Skeletal muscle satellite cell (primary cell): ENCODE measurements at regions not wholly inside any gene's neighbourhood (a gene's known extent, or its start where the extent isn't known, plus 50 kb on each side); places are given as distances from the start of the nearest gene placed in this dataset.

Source experiments
- H3K27me3 ChIP-seq: 2 replicates; pipeline ENCODE4 v1.7.0; 2013; ENCODE audit warnings: low read length; ENCODE audit not compliant: control insufficient read depth, insufficient read depth
- H3K36me3 ChIP-seq: 2 replicates; pipeline ENCODE4 v1.7.0; 2013; ENCODE audit warnings: mild to moderate bottlenecking, control low read depth, low read length; ENCODE audit not compliant: insufficient read depth
- H3K4me1 ChIP-seq: 2 replicates; pipeline ENCODE4 v1.7.0; 2013; ENCODE audit warnings: low read length; ENCODE audit not compliant: control insufficient read depth, insufficient read depth
- H3K4me2 ChIP-seq: 2 replicates; pipeline ENCODE4 v1.7.0; 2013; ENCODE audit warnings: mild to moderate bottlenecking, low read length
- H3K4me3 ChIP-seq: 2 replicates; pipeline ENCODE4 v1.7.0; 2013; ENCODE audit warnings: low read length
- H3K9ac ChIP-seq: 2 replicates; pipeline ENCODE4 v1.7.0; 2013; ENCODE audit warnings: mild to moderate bottlenecking, low read depth, low read length, moderate library complexity
- H3K9me3 ChIP-seq: replicated peaks from 2 replicates; pipeline ENCODE4 v1.7.0; 2013; ENCODE audit warnings: mild to moderate bottlenecking, control low read depth, low read length

DNA sequence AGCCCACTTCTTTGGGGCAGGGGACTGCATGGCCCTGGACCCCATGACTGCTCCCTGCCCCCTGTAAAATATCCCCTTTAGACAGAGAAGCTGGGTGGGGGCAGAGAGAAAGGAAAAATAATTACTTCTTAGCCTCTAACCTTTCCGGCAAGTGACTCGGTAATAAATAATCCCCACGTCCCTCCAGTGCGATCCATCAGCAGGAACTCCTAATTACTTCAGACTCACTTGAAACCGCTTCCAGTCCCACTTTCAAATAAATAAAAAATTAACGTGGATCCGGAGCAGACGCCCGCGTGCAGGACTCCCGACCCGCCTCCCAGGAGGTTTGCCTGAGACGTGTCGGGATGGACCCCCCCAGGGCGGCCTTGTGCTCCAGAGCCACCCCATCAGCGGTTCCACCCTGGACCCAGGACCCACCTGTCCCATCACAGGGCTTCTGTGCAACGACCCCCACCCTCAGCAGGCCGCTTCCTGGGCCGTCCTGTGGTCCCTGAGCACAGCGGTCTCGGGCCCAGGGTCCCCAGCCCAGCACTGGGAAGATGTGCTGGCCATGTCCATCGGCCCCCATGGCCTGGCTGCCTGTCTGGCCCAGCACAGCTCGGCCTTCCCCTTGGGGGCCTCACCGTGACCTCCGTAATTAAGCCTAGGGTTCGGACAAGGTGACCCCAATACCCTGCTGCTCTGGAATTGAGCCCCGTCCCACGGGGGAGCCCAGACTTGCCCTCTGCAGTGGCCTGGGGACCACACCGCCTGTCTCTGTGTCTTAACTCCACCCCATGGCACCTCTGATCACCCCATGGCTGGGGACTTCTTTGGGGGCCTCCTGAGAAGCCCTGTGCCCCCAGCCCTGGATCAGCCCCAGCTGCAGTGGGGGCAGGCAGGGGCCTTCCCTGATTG is 108.0 kb downstream of the UNCX start:
- Histone ChIP-seq H3K9ac (no peak overlapping the region), H3K4me1 (no peaks in the 10 kb centered on the region), H3K4me3 (no peak overlapping the region), H3K9me3 (no peaks in the 10 kb centered on the region), H3K4me2 (no peak overlapping the region), H3K27me3 (peaks cover 31% of the 10 kb centered on the region), H3K36me3 (no peaks in the 10 kb centered on the region)

- Histone ChIP-seq H3K4me2 (no peak overlapping the region), H3K4me1 (no peaks in the 10 kb centered on the region), H3K9ac (no peak overlapping the region), H3K9me3 (no peaks in the 10 kb centered on the region), H3K27me3 (peaks cover 28% of the 10 kb centered on the region), H3K36me3 (no peaks in the 10 kb centered on the region), H3K4me3 (no peak overlapping the region)
Measured at GRCh38 chr7:1341361-1342089, 108.9 kb downstream of the UNCX start.

GRCh38 chr7:1342090-1342640 is 109.5 kb downstream of the UNCX start:
- H3K4me1 ChIP-seq: no peaks in the 10 kb centered on the region
- no peak overlapping the region for H3K9ac ChIP-seq
- no peaks in the 10 kb centered on the region for H3K36me3 ChIP-seq
- H3K9me3 ChIP-seq: no peaks in the 10 kb centered on the region
- H3K4me2 ChIP-seq: no peak overlapping the region
- peaks cover 30% of the 10 kb centered on the region for H3K27me3 ChIP-seq
- H3K4me3 ChIP-seq: no peak overlapping the region

- Histone ChIP-seq H3K4me3 (no peak overlapping the region), H3K36me3 (no peaks in the 10 kb centered on the region), H3K4me2 (no peak overlapping the region), H3K27me3 (peaks cover 32% of the 10 kb centered on the region), H3K4me1 (no peaks in the 10 kb centered on the region), H3K9ac (no peak overlapping the region), H3K9me3 (no peaks in the 10 kb centered on the region)
Measured at GRCh38 chr7:1343551-1343950, 110.9 kb downstream of the UNCX start.

GRCh38 chr7:1344421-1344820 is 111.7 kb downstream of the UNCX start:
- Histone ChIP-seq H3K36me3 (no peaks in the 10 kb centered on the region), H3K9ac (no peak overlapping the region), H3K4me1 (no peaks in the 10 kb centered on the region), H3K4me3 (no peak overlapping the region), H3K9me3 (no peaks in the 10 kb centered on the region), H3K27me3 (peaks cover 35% of the 10 kb centered on the region), H3K4me2 (no peak overlapping the region)

GRCh38 chr7:1344981-1345701 is 112.5 kb downstream of the UNCX start:
- no peak overlapping the region for H3K4me2 ChIP-seq
- H3K27me3 ChIP-seq: peaks cover 33% of the 10 kb centered on the region
- no peaks in the 10 kb centered on the region for H3K36me3 ChIP-seq
- no peaks in the 10 kb centered on the region for H3K4me1 ChIP-seq
- H3K9me3 ChIP-seq: no peaks in the 10 kb centered on the region
- no peak overlapping the region for H3K9ac ChIP-seq
- H3K4me3 ChIP-seq: no peak overlapping the region

DNA sequence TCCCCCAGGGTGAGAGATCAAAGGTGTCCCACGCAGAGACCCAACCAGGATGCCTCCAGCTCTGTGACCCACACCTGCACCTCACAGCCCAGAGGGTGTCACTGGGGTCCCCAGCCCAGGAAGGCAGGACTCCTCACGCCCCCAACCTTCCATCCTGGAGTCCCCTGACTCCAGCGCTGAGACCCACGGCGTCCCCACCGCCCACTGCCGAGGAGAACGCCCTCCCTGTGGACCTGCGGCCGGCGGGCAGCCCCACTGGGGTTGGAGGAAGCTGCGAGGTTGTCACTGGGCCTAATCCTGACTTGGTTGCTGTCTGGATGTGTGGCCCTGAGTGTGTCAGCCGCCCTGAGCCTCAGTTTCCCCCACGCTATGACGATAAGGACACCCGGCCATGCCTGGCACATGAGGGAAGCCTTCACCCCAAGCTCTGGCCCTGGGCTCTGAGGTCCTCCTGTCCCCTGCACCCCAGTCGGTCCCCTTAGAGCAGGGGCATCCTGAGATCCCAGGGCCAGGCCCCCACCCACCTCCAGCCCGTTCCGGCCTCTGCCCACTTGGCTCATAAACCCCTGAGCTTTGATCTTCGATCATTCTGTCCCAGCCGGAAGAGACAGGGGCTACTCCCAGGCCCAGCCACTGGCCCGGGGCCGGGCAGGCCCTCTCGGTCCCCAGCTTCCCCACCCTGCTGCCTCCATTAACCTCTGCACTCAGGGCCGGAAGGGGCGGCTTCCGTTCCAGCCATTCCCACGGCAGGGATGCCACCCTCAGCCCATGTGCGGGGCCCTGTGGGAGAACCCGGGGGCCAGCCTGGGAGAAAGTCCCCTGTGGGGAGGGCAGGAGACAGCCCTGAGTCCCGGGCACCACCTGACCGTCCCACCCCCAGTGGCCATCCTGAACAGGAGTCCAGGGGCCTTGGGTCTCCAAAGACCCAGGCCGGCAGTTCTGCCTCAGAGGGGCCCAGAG is 113.2 kb downstream of the MICALL2 start:
- no peaks in the 10 kb centered on the region for H3K4me1 ChIP-seq
- no peak overlapping the region for H3K4me2 ChIP-seq
- no peaks in the 10 kb centered on the region for H3K9me3 ChIP-seq
- no peaks in the 10 kb centered on the region for H3K36me3 ChIP-seq
- H3K9ac ChIP-seq: no peak overlapping the region
- no peak overlapping the region for H3K4me3 ChIP-seq
- H3K27me3 ChIP-seq: peaks cover 34% of the 10 kb centered on the region

GRCh38 chr7:1346851-1347250 is 112.4 kb downstream of the MICALL2 start:
- H3K9me3 ChIP-seq: no peaks in the 10 kb centered on the region
- H3K4me1 ChIP-seq: no peaks in the 10 kb centered on the region
- H3K4me3 ChIP-seq: no peak overlapping the region
- H3K9ac ChIP-seq: no peak overlapping the region
- peaks cover 40% of the 10 kb centered on the region for H3K27me3 ChIP-seq
- H3K36me3 ChIP-seq: no peaks in the 10 kb centered on the region
- H3K4me2 ChIP-seq: no peak overlapping the region

GRCh38 chr7:1348096-1348822 is 111.0 kb downstream of the MICALL2 start:
- Histone ChIP-seq H3K27me3 (peaks cover 40% of the 10 kb centered on the region), H3K4me2 (no peak overlapping the region), H3K9ac (no peak overlapping the region)

DNA sequence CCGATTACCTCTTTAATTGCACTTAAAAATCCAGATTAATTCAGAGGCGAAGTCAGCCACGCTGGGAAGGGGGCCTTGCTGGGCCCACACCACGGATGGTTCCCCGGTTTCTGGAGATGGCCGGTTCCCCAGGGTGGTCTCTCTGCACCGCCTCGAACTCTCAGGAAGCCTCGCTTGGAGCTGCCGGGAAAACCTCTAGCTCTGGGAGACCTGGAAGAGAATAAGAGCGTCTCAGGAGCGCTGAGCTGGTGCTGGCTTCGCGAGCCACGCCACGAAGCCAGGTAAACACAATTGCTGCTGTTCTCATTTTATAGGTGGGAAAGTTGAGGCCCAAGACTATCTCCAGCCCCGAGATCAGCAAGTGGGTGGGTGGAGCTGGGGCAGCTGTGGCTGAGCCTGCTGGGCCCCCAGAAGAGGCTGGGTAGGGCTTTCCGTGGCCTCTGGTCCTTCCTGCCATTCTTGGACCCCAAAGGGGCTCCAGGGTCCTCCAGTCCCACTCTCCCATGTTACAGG is 110.4 kb downstream of the MICALL2 start:
- no peaks in the 10 kb centered on the region for H3K9me3 ChIP-seq
- peaks cover 40% of the 10 kb centered on the region for H3K27me3 ChIP-seq
- H3K4me2 ChIP-seq: no peak overlapping the region
- no peak overlapping the region for H3K9ac ChIP-seq
- no peak overlapping the region for H3K4me3 ChIP-seq
- H3K36me3 ChIP-seq: no peaks in the 10 kb centered on the region
- no peaks in the 10 kb centered on the region for H3K4me1 ChIP-seq

More at GRCh38 chr7:1348096-1348822, 111.0 kb downstream of the MICALL2 start:
- no peaks in the 10 kb centered on the region for H3K4me1 ChIP-seq
- H3K9me3 ChIP-seq: no peaks in the 10 kb centered on the region
- no peaks in the 10 kb centered on the region for H3K36me3 ChIP-seq
- no peak overlapping the region for H3K4me3 ChIP-seq
